NCI-H1694 treated with DMSO at 0.1 percent for 48 hours (cell line): ENCODE measurements at regions not wholly inside any gene's neighbourhood (a gene's known extent, or its start where the extent isn't known, plus 50 kb on each side); places are given as distances from the start of the nearest gene placed in this dataset.
"Not testable (repeated sequence)": the region's sequence is repeated elsewhere in the genome, so short reads cannot be mapped to it uniquely, and the experiment has no call there.

Source experiments
- DNase-seq: peaks from one replicate; lab custom pipeline; 2025; lab: John Stamatoyannopoulos, UW

DNA sequence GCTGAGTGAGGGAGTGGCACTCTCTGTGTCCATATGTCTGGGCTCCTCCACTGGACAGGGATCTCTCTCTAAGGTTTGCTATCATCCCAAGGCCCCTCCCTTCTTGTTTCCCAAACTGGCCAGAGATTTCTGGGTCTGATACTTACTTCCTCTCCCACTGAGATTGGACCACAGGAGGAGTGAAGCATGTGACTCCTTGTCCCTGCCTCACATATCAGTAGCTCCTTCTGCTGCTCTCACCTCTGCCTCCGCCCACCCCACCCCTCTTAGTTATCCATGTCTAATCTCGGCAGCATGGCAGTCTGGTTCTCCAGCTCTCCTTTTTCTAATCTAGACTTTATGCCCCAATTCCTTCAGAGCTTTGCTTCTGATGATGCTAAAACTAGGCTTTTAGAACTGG, 223.1 kb downstream of the RPLP1 start:
- no peak for DNase-seq

DNA sequence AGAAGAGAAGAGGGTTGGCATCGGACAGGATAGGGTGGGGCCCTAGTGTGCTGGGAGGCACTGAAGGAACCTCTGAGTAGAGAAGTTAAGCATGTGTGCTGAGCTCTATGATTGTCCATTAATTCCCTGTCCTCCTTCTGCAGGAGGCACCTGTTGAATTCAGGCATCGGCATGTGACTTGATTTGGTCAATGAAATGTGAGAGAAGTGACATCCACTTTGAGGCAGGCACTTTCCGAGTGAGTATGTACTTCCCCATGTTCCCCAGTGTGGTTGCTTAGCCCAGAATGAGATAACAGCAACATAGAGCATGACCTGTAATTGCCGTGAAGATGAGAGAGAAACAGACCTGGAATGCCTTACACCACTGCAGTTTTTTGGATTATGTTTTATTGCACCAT, 224.8 kb downstream of the RPLP1 start:
- no peak for DNase-seq

DNA sequence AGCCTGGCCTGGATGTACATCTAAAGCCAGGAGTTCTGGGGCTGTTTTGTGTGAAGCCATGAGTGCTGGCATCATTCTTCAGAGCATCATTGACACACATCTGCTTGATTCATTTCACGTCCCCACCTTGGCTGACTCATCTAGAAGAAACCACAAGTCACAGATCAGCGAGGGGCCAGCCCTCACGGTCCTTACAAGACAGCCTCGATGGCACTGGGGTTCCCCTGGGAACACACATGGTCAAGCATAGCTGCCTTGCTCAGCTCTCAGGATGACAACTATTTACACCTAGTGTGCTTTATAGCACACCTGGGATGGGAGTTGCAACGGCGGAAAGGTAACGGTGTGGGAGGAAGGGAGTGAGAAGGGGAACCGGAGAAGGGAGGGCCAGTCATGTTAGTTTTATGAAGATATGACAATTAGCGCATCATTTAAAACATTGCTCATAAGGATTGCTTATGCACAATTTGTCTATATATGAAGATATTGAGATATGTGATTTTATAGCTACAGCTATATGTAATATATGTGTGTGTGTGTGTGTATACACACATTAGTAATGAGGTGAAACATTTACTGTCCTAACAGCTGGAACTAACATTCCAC, 227.1 kb downstream of the RPLP1 start:
- DNase-seq, result no peak

DNA sequence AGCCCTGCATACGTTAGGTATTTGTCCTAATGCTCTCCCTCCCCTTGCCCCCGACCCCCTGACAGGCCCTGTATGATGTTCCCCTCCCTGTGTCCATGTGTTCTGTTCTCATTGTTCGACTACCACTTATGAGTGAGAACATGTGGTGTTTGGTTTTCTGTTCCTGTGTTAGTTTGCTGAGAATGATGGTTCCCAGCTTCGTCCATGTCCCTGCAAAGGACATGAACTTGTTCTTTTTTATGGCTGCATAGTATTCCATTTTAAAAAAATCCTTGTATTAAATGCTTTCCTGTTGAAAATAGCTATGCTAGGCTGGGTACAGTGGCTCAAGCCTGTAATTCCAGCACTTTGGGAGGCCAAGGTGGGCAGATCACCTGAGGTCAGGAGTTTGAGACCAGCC, 232.2 kb downstream of the RPLP1 start:
- DNase-seq, result not testable (repeated sequence)

DNA sequence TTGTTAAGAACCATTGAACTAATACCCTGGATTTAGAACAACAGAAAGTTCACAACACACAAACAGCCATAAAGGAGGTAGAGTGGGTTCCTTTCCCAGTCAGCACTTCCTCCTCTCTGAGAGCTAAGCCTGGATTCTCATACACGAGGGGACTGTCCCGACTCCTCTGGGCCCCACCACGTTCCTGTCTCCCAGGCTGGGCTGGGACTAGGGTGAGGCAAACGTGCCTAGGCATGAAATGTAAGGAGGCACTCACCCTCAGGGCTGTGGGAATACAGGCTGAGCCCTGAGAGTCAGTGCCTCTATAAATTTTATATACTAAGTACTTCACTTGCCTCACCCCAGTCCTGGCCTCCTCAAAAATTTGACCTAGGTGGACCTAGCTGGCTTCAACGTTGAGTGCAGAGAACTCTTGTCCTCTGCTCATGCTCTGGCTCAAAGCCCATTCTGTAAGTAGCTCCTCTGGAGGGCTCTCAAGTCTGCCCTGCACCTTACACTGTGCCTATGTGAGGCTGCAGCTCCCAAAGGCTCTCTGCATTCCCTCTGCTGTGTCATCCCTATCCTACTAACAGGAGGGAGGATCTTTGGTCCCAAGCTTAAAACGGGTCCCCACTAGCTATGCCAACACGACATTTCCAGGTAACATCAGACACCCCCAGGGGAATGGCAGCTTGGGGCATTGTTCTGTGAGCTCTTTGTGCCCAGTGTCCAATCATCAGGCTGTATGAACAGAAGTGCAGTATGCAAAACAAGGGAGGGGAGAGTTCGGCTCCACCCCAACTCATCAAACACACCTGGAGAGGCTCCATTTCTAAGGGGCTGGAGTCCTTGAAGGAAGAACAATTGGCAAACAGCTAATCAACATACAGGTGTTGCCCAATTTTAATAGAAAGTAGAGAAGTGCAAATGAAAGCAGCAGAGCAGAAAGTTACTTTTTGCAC, 233.2 kb downstream of the RPLP1 start:
- no peak for DNase-seq

DNA sequence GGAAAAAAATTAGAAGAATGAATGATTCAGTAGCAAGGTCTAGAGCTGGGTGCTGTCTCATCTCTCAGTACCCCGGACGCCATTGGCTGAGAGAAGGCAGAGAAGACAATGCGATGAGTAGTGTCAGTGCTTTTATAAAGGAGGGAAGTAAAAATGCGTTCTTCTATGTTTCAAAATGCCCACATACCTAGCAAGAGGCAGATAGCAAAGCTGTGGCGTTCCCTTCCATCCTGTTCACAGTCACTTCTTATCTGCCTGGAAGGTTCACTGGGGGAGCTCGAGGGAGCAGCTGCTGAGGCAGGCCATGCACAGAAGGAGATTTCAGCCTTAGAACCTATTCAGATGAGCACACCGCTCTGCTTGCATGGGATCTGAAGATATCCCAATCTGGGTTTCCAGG, 234.0 kb downstream of the RPLP1 start:
- DNase-seq, result no peak

DNA sequence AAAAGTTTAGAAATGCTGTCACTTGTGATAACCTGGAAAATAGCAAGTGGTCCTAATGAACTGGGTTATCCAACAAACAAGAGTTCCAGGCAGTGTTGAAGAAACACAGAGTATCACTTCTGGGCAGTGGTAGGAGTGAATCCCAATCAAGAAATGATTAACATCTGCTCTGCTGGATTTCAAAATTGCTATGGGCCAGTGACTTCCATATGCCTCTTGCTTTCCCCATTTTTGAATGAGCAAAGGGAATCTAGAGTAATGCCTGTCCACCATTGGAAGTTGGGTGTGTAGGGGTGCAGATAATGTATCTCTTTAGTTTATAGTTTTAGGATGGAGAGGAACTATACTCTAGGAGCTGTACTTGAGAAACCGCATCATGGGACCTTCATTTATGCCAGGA, 236.5 kb downstream of the RPLP1 start:
- no peak for DNase-seq

DNA sequence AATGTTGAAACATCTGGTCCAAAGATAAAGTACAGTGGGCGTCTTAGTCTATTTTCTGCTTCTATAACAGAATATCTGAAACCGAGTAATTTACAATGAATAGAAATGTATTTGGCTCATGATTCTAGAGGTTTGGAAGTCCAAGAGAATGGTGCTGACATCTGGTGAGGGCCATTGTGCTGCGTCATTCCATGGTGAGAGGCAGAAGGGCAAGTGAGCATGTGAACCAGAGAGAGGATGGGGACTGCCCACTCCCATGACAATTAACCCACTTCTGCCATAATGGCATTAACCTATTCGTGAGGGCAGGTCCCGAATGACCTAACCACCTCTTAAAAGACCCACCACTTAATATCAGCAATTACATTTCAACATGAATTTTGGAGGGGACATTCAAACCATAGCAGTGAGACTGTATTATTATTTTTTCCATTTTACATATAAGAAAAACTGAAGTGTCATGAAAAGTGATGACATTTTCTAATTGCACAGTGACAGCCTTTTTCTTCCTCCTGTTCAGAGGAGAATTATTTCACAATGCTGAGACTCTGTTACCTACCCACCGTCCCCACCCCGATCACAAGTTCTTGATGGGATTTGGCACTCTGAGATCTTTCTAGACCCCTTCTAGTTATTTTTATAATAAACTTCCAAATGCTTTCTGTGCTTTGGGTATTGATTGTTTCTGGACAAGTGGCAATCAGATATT, 238.8 kb downstream of the RPLP1 start:
- no peak for DNase-seq

DNA sequence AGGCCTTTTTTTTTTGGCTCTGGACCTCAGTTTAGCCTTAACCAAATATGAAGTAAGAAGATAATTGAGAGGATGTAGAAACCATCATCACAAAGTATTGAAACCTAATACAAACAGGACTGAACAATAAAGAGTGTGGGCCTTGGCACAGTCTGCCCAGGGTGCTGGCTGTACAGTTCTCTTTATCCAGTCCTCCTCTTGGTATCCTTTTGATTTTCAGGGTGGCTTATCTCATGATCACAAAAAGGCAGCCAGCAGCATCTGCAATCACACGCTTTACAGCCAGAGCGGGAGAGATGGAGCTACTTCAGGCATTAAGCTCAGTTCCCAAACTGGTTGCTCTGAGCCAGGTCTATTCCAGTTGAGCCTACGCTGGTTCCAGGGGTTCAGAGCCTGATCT, 239.7 kb downstream of the RPLP1 start:
- no peak for DNase-seq

DNA sequence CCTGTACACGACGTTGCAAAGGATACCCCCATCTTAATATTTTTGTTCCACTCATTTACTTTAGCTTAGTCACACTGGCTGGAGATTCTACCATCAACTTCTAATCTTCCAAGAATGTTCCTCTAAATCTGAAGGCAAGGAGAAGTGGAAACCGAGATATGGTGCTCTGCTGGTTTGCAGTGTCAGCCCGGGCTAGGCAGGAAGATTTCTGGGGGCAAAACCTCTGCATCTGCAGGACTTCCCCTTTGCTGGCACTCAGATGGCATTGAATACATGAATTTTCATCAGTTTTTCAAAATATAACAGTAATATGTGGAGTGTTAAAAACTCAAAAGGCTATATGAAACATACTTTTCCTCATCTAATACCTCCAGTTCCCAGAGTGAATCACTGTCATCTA, 240.4 kb downstream of the RPLP1 start:
- DNase-seq, result no peak

DNA sequence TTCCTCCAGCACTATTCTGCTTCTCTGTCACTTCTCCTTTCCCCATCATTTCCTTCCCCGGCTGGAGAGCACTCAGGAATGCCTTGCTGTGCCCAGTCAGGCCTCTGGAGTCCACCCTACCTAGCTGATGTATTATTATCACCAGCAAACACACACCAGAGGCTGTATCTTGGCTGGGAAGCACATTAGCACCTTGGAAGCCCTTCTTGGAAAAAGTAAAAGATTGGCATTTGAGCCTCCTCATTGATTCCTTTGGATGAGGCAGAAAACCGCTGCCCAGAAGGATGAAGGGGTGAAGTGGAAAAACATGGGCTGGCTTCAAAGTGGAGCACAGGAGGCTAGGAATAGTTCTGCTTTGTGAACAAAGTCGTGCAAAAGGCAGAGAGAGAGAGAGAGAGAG, 244.3 kb downstream of the RPLP1 start:
- DNase-seq, result no peak

DNA sequence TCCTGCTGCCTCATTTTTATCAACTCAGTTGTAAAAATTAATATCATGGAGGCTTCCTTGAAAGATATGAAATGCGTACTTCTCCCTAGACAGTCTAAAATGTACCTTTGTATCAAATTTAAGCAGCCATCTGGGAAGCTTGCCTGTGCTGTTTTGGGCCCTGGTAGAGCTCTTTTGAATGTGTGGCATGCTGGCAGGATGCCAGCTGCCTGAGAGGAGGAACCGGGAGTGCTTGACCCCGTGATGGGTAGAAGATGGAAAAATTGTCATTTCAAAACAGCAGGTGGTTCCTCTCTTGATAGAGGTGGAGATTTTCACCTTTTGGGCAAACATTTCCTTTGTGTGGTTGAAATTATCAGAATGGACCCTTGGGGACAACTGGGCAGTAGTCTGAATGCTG, 245.3 kb downstream of the RPLP1 start:
- no peak for DNase-seq

DNA sequence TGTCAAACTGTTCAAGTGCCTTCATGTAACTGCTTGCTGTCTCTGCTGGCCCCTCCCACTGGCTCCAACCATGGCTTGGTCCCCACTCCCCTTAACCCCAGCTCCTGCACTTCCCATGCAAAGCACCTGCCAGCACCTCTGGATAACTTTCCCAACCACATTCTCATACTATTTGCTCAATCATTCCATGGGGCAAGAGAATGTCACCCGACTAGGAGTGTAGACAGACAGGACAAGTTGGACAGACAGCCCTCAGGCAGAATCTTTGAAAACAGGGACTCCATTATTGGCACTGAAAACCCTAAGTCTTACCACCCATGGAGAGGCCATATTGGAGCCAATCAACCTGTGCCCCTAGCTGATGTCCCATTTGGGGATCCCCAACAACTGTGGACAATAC, 246.5 kb downstream of the RPLP1 start:
- no peak for DNase-seq

DNA sequence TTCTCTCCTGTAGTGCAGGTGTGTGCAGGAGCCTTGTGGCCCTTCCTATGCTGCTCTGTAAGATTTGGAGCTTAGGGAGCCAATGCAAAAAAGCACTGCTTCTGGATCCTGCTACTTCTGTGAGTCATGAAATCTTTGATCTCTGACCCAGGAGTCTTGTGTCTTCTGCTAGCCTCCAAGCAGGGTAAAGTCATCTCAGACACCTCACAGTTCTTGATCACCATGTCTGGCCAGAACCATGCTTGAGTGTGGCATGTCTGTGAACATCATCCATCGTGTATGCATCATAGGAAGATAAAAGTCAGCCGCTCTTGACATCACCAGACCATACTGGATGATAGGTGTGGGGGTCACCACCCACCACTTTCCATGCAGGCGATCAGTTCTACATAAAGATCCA, 247.8 kb downstream of the RPLP1 start:
- DNase-seq, result no peak

DNA sequence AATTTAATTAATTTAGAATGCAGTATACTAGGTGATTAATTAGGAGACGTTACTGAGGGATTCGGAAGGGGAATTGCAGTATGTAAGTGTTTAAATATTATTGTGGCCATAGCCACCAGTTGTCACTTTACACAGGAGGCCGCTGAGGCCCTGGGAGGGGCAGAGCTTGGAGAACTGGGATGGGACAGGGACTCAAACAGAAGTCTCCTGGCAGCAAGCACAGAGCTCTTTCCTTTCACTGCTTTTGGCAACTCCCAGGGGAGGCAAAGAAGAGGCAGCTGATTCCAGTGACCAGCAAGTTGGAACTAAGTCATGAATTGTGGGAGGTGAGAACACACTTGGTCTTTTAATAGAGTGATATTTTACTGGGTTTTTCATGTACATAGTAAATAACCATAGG, 248.6 kb downstream of the RPLP1 start:
- no peak for DNase-seq

DNA sequence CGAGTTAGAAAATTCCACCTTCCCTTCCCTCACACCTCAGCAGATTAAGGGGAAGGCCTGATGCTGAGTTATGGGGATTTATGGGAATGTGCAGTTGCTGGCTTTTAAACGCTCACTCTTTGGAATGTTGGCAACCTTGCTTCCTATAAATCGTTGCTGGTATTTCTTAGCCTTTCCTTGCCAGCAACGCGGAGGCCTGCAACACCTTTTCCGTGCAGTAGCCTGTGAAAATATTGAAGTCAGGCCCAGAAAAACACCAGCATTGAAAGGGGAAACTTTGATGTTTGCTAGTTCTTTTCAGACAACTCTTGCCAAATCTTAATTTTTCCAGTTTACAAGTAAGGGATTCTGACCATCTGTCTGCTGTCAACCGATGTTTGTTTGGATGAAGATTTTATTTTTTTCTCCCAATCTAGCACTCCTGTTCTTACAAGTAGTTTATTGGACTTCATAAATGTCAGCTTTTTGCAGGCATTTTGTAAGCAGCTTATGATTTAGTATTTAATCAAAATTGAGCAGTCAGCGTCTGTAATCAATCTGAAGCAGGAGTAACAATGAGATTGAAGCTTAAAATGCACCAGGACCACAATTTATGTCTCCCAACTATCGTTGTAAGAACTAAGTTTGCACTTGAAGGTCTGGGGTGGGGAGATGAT, 251.0 kb downstream of the RPLP1 start:
- DNase-seq, result no peak

DNA sequence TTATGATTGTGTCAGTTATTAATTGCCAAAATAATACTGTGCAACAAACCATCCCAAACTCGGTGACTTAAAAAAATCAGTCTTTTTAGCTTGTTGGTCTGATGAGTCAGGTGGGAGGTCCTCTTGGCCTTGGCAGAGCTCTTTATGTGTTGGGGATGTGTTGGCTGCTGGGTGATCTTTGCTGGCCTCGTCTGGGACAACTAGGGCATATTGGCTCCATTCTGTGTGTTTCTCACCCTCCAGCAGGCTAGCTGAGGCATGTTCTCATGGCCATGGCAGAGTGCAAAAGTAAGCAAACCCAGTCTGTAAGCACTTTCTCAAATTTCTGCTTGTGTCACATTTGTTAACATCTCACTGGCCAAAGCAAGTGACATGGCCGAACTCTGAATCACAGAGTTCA, 251.6 kb downstream of the RPLP1 start:
- no peak for DNase-seq

DNA sequence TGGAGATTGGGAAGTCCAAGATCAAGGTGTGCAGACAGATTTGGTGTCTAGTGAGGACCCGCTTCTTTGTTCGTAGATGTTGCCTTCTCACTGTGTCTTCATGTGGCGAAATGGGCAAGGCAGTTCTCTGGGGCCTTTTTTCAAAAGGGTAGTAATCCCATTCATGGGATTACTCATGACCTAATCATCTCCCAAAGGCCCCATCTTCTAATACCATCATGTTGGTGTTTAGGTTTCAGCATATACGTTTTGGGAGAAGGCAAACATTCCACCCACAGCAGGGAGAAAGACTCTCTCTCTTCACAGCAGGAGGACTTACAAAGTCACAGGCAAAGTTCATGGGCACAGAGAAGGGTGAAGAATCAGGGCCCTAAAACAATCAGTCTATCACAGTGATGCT, 252.1 kb downstream of the RPLP1 start:
- DNase-seq, result no peak

DNA sequence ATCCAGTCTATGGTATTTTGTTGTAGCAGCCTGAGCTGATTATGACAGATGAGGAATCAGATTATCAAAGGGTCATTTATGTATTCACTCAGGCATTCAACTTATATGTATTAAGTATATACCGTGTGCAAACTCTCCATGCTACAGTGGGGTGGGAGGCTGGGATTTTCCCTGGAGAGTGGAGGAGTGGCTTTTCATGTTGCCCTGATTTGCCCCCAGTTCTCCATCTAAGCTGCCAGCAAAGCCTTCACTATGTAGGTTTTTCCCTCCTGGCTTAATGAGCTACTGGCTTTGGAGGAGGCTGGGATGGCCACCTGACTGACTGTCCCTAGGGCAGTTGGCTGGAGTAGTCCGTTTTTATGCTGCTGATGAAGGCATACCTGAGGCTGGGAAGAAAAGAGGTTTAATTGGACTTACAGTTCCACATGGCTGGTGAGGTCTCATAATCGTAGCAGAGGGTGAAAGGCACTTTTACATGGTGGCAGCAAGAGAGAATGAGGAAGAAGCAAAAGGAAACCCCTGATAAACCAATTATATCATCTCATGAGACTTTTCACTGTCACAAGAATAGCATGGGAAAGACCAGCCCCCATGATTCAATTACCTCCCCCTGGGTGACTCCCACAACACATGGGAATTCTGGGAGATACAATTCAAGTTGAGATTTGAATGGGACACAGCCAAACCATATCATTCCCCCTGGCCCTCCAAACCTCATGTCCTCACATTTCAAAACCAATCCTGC, 253.9 kb downstream of the RPLP1 start:
- no peak for DNase-seq

DNA sequence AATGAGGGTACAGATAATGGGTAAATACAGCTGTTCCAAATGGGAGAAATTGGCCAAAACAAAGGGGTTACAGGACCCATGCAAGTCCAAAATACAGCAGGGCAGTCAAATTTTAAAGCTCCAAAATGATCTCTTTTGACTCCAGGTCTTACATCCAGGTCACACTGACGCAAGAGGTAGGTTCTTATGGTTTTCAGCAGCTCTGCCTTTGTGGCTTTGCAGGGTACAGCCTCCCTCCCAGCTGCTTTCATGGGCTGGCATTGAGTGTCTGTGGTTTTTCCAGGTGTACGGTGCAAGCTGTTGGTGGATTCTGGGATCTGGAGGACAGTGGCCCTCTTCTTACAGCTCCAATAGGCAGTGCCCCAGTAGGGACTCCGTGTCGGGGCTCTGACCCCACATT, 254.6 kb downstream of the RPLP1 start:
- not testable (repeated sequence) for DNase-seq

DNA sequence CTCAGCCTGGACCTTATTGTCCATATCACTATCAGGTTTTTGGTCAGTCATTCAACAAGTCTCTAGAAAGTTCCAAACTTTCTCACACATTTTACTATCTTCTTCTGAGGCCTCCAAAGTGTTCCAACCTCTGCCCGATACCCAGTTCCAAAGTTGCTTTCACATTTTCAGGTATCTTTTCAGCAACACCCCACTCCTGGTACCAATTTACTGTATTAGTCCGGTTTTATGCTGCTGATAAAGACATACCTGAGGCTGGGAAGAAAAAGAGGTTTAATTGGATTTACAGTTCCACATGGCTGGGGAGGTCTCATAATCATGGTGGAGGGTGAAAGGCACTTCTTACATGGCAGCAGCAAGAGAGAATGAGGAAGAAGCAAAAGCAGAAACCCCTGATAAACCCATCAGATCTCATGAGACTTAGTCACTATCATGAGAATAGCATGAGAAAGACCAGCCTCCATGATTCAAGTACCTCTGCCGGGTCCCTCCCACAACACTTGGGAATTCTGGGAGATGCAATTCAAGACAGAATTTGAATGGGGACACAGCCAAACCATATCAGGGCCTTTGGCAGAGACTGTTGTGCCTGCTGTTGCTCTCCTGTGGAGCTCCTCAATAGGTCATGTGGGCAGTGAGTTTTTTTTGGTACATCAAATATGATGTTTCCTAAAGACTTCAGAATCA, 256.0 kb downstream of the RPLP1 start:
- DNase-seq, result not testable (repeated sequence)
